Brain pericyte (primary cell): ENCODE measurements at regions not wholly inside any gene's neighbourhood (a gene's known extent, or its start where the extent isn't known, plus 50 kb on each side); places are given as distances from the start of the nearest gene placed in this dataset.

ENCODE experiments used
- DNase-seq: peaks from one replicate; pipeline ENCODE4 v3.0.0-alpha.2; 2012; ENCODE audit warnings: low read depth, low spot score

- DNase-seq, result no peak
These were observed 51.1 kb upstream of the ZNF236 start for GRCh38 chr18:76771192-76771799.

GRCh38 chr18:76767954-76768353 is 54.4 kb upstream of the ZNF236 start:
- DNase-seq, result no peak

GRCh38 chr18:76766429-76766828 is 55.9 kb upstream of the ZNF236 start:
- DNase-seq, result no peak

GRCh38 chr18:76765649-76766048 is 56.7 kb upstream of the ZNF236 start:
- no peak for DNase-seq

- no peak for DNase-seq
These were observed 58.0 kb upstream of the ZNF236 start for GRCh38 chr18:76764291-76764901.

GRCh38 chr18:76759056-76759455 is 63.3 kb upstream of the ZNF236 start:
- DNase-seq, result no peak

- no peak for DNase-seq
These were observed 64.4 kb upstream of the ZNF236 start for GRCh38 chr18:76757925-76758324.

GRCh38 chr18:76757335-76757734 is 65.0 kb upstream of the ZNF236 start:
- no peak for DNase-seq

GRCh38 chr18:76756531-76757253 is 65.7 kb upstream of the ZNF236 start:
- DNase-seq, result no peak

- DNase-seq, result no peak
These were observed 68.0 kb upstream of the ZNF236 start for GRCh38 chr18:76754351-76754750.

- DNase-seq, result no peak
These were observed 70.0 kb upstream of the ZNF236 start for GRCh38 chr18:76752400-76752799.

- DNase-seq, result no peak
These were observed 71.2 kb upstream of the ZNF236 start for GRCh38 chr18:76750917-76751890.

GRCh38 chr18:76750269-76750668 is 72.1 kb upstream of the ZNF236 start:
- DNase-seq, result no peak

GRCh38 chr18:76747676-76748075 is 74.7 kb upstream of the ZNF236 start:
- no peak for DNase-seq

- DNase-seq, result no peak
These were observed 81.0 kb upstream of the ZNF236 start for GRCh38 chr18:76741346-76741745.

- no peak for DNase-seq
These were observed 86.0 kb upstream of the ZNF236 start for GRCh38 chr18:76736309-76736708.

GRCh38 chr18:76730901-76731300 is 91.5 kb upstream of the ZNF236 start:
- no peak for DNase-seq

- DNase-seq, result no peak
These were observed 94.8 kb upstream of the ZNF236 start for GRCh38 chr18:76727589-76727988.

- no peak for DNase-seq
These were observed 96.9 kb upstream of the ZNF236 start for GRCh38 chr18:76725445-76725844.

- no peak for DNase-seq
These were observed 99.9 kb upstream of the ZNF236 start for GRCh38 chr18:76722224-76723061.
